Hepatocyte (in vitro differentiated cells): ENCODE measurements at regions not wholly inside any gene's neighbourhood (a gene's known extent, or its start where the extent isn't known, plus 50 kb on each side); places are given as distances from the start of the nearest gene placed in this dataset.

ENCODE experiments used
- CTCF ChIP-seq: fragments of 200-600 bp; sonication (generic); IDR thresholded peaks from 2 replicates; pipeline ENCODE4 v1.5.1; 2016; ENCODE audit warnings: antibody characterized with exemption, mild to moderate bottlenecking; ENCODE audit not compliant: poor library complexity
- EZH2 ChIP-seq: fragments of 200-600 bp; sonication (generic); IDR thresholded peaks from 2 replicates; pipeline ENCODE4 v1.6.1; 2016; ENCODE audit warnings: antibody characterized with exemption, mild to moderate bottlenecking, borderline replicate concordance
- EZH2phosphoT487 ChIP-seq: fragments of 200-600 bp; sonication (generic); IDR thresholded peaks from one replicate; pipeline ENCODE4 v1.6.1; 2018; ENCODE audit warnings: antibody characterized with exemption, mild to moderate bottlenecking, low read depth, moderate library complexity; ENCODE audit not compliant: unreplicated experiment, severe bottlenecking

DNA sequence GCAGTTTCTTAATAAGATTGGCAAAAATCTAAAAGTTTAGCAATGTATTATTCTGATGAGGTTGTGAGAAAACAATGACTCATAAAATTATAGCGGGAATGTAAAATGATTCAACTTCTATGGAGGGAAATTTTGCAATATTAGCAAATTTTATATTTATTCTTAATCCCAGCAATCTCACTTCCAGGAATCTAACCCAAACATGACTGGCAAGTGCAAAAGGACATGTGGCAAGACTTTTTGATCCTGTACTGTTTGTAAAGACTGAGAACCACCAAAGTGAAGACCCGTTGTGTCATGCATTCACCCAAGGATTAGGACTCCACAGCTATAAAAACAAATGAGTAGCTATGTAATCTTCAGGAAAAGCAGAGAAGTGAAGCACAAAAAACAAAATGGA, 234.8 kb upstream of the KYNU start:
- TF ChIP-seq CTCF: no peak
- TF ChIP-seq EZH2phosphoT487: no peak
- TF ChIP-seq EZH2: no peak
